NCI-H2107 (cell line): ENCODE measurements at regions not wholly inside any gene's neighbourhood (a gene's known extent, or its start where the extent isn't known, plus 50 kb on each side); places are given as distances from the start of the nearest gene placed in this dataset.
"Not testable (repeated sequence)": the region's sequence is repeated elsewhere in the genome, so short reads cannot be mapped to it uniquely, and the experiment has no call there.

Experiments
- DNase-seq: peaks from one replicate; lab custom pipeline; 2025; lab: John Stamatoyannopoulos, UW

DNA sequence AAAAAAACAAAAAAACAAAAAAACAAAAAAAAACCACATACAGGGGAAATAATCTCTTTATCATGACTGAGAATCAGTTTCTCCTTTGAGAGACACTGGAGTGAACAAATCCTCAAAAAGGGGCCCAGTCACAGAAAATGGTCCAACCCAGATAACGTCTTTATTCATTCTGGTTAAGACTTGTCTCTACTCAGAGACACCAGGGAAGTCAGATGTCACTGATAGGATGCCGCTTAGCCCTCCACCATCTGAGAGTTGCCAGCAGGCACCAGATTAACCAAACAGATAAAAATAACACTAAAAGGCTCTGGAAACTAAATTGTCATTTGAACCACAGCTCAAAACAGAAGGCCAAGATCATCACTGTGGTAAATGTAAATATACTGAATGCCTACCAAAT, 1163.4 kb upstream of the ATXN8OS start:
- no peak for DNase-seq

DNA sequence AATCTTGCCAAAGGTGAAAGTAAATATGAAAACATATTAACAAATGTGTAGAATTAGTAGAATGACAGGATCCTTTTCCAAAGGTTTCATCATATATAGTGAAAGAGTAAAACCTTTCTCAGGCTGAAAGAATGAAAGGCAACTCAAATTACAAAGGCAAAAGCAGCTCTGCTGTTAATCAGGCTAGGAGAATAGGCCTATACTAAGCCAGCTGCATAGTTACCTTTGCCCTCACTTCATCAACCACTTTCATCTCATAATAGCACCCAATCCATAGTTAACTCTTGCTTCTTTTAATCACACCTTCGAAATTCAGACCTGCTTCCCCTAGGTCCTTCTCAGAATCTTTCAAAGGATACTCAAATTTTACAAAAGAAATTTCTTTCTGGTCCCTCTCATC, 1167.6 kb upstream of the ATXN8OS start:
- no peak for DNase-seq

DNA sequence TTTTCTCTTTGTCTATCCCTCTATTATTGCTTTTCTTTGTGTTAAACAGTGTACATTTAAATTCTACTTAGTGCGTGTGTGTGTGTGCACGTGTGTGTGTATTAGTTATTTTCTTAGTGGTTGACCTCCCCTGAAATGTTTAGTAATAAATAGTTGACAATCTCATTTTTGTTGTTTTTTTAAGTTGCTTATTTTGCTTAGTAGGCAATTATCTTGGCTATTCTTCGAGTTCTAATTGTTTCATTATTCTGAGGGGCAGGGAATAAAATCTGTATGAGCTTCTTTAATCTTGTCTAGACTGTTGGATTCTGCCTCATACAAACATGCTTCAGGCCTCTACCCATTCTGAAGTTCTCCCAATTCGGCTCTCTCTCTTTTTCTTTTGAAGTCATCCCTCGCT, 1169.0 kb upstream of the ATXN8OS start:
- no peak for DNase-seq

DNA sequence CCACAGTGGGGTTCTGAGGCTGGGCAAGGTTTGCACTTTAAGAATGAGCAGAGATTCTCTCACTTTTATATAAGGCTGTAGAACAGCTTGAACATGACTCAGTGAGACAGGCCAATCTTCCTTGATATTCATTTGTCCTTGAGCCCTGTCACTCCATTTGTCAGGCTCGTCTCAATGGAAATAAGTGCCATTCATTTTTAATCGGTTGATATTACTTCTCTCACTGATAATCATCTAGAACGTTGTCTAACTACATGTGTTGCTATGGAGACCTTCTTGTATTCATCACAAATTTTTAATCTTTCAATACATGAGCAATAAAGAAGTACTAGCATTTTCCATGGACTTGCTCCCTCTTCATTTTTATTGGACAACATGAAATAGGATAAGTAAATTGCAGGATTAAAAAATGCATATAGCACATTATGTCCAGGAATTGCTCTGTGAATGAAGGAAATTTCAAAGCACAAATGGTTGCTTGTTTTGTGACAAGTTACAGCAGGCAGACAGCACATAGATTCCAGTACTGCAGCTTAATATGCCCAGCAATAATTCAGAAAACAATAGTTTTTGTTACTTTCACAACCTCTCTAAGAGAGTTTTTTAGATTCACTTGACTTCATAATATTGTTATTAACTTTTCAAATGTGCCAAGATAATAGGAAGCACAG, 1178.4 kb upstream of the ATXN8OS start:
- no peak for DNase-seq

DNA sequence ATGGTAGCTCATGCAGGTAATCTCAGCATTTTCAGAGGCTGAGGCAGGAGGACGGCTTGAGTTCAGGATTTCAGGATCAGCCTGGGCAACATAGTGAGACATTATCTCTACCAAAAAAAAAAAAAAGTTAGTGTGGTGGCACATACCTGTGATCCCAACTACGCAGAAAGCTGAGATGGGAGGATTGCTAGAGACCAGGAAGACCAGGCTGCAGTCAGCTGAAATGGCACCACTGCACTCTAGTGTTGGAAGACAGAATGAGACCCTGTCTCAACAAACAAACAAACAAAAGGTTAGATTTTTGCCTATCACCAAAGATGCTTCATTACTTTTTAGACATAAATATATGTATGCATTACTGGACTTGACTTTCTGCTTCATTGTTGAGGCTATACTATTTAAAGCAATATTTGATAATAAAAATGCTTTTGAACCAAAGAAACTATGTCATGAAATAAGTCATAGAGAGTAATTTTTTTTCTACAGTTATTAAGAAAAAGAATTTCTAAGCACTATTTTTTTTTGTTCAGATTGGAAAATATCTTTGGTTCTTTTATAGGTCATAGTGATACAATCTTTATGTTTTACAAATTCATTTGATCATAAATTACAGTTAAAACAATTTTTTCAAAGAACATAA, 1180.1 kb upstream of the ATXN8OS start:
- no peak for DNase-seq

DNA sequence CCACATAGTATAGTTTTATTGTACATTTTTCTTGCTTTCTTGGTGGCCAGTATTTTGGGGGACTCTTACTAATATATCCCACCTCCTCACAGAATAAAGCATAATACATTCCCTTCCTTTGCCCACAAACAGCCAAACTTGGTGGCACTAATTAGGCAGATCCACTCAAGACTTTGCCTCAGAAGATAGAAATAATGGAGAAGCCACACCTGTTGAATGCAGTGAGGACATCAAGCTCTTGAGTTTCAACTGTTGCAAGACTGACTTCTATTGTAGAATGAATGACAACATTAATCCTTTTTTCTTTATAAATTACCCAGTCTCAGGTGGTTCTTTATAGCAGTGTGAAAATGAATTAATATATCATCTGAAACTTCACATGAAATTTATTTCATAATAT, 1183.6 kb upstream of the ATXN8OS start:
- DNase-seq = no peak

DNA sequence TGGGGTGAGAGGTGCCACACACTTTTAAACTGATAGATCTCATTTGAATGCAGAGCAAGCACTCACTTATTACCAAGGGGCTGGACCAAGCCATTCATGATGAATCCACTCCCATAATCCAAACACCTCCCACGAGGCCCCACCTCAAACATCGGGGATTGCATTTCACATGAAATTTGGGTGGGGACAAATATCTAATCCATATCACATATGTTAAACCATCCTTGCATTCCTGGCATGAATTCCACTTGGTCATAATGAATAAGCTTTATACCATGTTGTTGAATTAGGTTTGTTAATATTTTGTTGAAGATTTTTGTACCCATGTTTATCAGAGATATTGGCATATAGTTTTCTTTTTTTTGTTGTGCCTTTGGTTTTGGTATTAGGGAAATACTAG, 1198.7 kb upstream of the ATXN8OS start:
- no peak for DNase-seq

DNA sequence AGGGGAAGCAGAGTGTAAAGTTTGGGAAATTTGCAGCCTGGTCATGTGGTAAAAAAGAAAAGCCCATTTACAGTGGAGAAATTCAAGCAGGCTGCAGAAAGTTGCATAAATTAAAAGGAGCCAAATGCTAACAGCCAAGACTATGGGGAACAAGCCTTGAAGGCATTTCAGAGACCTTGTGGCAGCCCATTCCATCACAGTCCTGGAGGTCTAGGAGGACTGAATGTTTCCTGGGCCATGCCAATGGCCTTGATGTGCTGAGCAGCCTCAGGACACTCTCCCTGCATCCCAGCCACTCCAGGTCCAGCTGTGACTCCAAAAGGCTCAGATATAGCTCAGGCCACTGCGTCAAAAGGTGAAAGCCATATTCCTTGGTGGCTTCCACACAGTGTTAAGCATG, 1202.4 kb upstream of the ATXN8OS start:
- DNase-seq = no peak

DNA sequence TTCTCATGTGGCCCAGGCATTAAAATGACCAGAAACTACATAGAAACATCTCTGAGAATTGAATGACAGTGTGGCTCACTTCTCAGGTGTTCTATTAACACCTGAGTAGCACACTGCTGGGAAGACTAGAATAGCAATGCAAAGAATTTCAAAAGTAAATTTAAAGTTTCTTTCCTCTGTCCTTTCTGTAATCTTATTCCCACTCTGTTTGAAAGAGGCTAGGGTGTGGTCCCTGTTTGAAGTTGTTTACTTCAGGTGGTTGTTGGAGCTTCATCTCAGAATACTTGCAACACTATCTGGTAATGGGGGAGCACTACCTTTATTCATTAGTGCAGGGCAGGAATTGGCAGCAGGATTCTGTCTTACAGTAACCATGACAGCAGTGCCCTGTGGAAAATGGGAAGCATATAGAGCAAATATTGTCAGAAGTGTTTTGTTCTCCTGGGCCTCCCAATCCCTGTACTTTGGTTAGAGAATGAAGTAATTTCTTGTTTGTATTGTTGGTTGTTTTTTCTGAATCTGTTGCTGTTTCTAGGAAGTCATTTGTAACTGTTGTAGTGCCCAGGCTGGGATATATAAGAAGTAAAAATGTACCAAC, 1210.2 kb upstream of the ATXN8OS start:
- no peak for DNase-seq

DNA sequence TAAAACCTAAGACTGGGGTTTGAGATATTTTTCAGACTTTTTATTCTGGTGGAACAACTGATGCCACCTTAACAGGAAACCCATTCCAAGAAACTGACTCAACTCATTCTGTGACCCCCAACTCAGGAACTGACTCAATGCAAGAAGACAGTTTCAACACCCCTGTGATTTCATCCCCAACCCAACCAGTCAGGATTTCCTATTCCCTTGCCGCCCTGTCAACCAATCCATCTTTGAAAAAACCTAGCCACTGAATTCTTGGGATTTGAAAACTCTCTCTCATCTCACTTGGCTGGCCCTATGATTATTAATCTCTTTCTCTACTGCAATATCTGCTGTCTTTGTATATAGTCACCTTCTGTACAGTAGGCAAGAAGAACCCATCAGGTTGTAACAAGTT, 1211.9 kb upstream of the ATXN8OS start:
- no peak for DNase-seq

DNA sequence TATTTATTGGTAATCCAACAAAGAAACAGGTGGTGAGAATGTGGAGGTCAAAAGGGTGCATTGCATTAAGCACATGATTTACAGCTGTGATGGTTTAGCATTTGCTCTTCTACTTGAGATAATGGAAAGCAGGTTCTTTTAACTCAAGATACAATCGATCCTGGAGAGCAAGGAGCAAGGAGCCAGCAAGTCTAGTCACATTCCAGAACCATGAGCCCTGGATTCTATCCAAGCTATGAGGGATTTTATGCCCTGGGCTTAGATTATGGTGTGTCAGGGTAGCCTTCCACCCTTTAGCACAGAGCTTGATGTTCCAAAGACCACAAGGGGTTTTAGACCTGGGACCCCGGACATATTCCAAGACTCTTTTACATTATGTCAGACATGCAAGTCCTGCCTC, 1213.9 kb upstream of the ATXN8OS start:
- not testable (repeated sequence) for DNase-seq

DNA sequence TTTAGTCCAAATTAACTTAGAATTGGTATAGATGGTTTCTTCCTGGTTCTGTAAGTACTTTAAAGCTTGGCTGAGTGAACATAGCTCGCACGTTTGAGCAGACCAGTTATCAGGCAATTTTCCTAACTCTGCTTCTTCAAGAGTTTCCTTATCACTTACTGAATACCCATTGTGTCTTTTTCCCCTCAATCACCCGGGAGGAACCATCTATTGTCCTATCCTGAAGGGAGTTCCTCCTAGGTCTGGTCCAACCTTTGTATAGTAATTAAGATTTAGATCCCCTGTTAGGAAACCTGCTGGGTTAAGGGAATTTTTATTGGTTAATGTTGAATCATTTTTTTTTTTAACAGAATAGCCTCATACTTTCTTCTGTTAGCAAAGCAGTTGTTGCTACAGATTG, 1215.0 kb upstream of the ATXN8OS start:
- not testable (repeated sequence) for DNase-seq

DNA sequence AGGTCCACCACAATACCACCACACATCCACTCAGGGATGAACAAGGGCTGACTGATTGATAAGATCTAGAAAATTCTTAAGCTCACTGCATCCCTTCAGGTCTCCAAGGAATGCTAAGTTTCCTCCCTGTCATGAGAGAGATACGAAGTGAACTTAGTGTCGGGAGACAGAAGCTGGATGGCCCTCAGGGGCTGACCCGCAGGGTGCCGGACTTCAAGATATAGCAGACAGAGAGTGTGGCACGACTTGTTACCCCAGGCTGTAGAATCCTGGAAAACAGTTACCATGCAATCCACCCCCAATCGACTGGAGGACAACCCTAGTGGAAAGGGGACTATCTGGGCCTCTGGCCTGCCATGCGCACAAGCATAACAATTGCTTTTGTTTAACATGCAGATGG, 1217.5 kb upstream of the ATXN8OS start:
- DNase-seq = not testable (repeated sequence)

DNA sequence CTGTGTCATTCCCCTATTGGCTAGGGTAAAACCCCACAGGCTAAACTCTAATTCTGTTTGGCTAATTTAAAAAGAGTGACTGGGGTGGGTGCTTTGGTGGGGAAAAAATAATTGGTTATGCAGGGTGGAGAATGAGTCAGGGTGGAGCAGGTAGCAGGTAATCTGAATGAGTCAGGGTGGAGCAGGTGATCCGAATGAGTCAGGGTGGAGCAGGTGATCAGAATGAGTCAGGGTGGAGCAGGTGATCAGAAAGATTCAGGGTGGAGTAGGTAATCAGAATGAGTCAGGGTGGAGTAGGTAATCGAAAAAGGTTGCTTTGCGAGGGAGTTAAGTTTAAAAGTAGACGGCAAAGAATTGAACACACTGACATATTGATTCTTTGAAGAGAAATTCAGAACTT, 1218.8 kb upstream of the ATXN8OS start:
- no peak for DNase-seq

DNA sequence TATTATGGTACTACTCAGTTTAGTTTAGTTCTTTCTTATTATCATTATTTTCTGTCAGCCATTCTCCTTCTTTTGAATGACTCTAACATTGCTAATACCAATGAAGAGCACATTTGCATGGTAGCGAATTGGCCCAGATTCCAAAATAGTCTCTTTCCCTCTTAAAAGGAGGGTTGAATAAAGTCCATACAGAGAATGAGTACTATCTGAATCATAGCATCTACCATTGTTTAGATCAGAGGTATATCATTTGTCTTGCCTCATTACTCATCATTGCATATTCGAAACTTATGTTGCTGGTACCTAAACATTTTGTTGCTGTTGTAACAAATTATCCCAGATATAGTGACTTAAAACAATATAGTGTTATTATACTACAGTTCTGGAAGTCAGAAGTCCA, 1235.3 kb upstream of the ATXN8OS start:
- no peak for DNase-seq

DNA sequence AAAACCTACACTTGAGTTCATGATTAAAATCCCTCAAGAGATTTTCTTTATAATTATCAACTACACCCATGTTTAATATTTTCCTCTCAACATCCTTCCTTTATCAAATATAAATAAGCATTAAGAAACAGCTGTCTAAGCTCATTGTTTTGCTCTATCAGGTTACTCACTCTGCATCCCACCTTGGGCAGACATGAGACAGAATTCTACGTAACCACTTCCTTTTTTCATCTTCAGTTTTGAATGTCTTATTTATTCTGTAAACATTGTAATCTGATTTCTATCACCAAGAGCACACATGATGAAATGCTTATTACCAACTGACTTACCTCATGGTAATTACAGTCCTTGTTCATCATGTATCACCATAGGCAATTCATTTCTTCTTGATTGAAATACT, 1256.6 kb upstream of the ATXN8OS start:
- no peak for DNase-seq

DNA sequence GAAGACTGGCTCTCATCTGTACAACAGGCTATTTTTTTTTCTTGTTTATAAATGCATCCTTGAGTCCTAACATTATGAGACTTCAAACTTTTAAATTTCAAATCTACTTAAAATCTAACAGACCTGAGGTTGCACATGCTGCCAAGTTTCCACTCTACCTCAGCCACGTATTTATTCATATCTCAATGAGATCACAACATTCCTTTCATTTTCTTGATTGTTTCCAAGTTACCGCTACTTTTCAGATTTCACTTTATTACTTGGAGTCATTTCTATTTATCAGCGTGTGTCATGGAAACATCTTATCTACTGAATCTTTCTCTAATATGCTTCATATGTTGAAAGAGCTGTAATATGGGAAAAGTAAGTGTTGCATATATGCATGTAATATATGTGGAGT, 1257.5 kb upstream of the ATXN8OS start:
- DNase-seq = no peak

DNA sequence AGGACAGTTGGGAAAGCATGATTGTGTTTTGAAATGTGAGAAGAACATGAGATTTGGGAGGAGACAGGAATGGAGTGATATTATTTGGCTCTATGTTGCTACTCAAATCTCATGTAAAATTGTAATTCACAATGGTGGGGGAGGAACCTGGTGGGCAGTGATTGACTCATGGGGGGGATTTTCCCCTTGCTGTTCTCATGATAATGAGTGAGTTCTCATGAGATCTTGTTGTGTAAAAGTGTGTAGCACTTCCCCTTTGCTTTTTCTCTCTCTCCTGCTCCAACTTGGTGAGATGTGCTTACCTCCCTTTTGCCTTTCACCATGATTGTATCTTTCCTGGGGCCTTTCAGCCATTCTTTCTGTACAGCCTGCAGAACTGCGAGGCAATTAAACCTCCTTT, 1261.0 kb upstream of the ATXN8OS start:
- DNase-seq = no peak

DNA sequence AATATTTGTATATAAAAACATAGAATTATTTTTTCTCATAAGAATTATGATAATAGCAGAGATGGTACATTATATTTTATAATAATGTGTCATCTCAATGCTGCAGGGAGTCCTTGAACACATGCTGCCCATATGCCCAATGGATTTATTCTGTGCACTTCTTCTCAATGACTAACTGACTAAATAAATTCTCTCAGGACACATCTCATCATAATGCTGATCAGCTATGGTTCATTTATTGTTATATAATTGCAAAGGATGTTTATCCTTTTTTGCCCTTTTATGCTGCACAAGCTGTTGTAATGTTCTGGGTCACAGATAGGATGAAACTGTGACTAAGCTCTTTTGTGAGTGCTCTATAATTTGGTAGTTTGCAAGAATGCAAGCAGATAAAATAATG, 1273.3 kb upstream of the ATXN8OS start:
- no peak for DNase-seq

DNA sequence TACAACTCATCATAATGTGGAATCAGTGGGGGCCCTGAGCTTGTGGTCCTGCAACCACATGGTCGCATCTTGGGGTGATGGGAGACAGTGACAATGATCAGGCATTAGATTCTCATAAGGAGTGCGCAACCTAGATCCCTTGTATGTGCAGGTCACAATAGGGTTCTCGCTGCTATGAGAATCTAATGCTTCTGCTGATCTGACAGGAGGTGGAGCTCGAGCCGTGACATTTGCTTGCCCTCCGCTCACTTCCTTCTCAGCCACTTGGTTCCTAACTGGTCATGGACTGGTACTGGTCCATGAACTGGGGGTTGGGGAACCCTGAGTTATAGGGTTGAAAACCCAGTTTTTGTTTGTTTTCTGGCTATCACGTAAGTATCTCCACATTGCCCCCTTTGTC, 1290.9 kb upstream of the ATXN8OS start:
- DNase-seq = no peak

DNA sequence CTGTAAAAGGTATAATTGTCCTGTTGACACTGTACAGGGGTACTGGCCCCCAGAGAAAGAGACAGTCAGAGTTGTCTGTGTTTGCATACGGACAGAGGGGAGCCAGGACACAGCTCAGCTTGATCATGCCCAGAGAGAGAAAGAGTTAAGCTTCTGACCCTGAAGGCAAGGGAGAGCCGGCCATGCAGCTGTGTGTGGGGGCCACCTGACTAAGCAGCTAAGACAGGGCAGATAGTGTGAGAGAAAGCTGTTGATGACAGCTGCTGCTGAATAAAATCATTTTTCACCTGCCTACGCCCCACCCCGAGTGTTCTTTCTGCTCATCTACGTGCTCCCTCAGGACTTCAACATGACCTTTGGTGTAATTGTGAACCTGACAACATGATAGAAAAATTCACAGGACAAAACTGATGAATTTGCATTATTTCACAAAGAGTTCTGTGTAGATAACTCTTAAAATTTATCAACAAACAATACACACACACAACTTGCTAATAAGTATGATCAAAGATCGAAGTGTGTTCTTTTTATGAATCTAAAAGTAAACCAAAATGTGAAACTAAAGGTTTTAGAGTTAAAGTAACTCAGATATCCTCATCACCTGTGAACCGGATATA, 1294.3 kb upstream of the ATXN8OS start:
- no peak for DNase-seq

DNA sequence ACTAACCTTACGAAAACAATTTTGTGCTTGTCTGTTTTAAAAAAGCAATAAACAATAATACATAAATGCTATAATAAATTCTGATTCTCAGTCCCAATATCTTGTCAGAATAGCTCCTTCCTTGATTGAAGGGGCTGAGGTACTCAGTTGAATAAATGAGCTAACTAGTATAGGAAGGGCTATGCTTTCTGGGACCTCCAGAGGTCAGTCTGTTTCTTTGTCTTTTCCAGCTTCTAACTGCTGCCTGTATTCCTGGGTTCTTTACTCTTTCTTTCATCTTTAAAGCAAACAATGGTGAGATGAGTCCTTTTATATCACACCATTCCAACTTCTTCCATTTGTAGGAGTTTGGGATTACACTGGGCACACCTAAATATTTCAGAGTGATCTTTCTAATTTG, 1297.0 kb upstream of the ATXN8OS start:
- no peak for DNase-seq

DNA sequence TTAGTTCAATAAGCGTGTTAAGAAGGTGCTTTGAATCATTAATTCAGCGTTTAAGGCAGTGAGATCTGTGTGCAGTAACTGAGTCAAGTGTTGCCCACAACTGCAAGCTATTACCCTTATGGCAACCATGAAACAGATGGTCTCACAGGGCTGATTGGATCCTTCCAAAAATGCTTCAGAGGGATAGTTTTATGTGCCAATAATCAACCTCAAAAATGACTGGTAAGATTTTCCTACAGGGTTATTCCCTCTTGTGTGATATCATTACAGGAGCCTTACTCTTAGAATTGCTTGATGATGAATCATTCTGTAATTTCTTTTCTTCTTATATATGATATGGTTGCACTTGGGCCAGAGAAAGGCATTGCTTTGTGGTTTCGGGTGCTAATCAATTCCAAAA, 1299.2 kb upstream of the ATXN8OS start:
- no peak for DNase-seq
